ENCODE measurements at regions not wholly inside any gene's neighbourhood (a gene's known extent, or its start where the extent isn't known, plus 50 kb on each side); places are given as distances from the start of the nearest gene placed in this dataset.

DNA sequence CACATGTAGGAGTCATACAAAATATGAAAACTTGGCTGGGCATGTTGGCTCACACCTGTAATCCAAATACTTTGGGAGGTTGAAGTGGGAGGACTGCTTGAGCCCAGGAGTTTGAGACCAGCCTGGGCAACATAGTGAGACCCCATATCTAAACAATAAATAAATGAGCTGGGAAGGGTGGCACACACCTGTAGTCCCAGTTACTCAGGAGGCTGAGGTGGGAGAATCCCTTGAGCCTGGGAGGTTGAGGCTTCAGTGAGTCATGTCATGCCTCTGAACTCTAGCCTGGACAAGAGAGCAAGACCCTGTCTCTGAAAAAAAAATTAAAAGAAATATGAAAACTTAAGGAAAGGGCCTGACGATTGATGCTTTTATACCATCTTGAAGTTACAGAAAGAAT is 112.4 kb upstream of the RAI14 start:
- no peak overlapping the region for H3K4me3 ChIP-seq (ENCODE audit: low read depth, low read length)
- TF ChIP-seq, protein P1, sequence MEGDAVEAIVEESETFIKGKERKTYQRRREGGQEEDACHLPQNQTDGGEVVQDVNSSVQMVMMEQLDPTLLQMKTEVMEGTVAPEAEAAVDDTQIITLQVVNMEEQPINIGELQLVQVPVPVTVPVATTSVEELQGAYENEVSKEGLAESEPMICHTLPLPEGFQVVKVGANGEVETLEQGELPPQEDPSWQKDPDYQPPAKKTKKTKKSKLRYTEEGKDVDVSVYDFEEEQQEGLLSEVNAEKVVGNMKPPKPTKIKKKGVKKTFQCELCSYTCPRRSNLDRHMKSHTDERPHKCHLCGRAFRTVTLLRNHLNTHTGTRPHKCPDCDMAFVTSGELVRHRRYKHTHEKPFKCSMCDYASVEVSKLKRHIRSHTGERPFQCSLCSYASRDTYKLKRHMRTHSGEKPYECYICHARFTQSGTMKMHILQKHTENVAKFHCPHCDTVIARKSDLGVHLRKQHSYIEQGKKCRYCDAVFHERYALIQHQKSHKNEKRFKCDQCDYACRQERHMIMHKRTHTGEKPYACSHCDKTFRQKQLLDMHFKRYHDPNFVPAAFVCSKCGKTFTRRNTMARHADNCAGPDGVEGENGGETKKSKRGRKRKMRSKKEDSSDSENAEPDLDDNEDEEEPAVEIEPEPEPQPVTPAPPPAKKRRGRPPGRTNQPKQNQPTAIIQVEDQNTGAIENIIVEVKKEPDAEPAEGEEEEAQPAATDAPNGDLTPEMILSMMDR (conservative IDR thresholded peaks at IDR 0.05; ENCODE audit: low read depth, low read length) = no peak
- no peak for DNase-seq (ENCODE audit: low read depth)

DNA sequence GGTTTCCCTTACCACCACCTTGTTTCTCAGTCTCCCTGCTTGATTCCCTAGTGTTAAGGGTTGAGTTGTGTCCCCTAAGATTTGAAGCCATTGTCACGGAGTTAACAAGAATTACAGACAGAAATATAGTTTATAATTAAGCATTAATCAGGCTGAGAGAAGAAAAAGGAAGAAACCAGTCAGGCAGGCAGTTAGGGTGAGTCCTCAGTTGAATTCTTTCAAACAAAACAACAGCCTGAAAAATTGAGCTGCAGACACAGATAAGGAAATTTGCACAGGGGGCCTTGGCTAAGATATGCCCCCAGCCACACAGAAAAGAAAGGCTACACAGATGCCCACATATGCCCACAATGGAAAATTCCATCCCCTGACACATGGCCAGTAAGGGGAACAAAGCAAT is 111.7 kb upstream of the RAI14 start:
- DNase-seq (ENCODE audit: low read depth) = no peak
- TF ChIP-seq, protein P1 (conservative IDR thresholded peaks at IDR 0.05; ENCODE audit: low read depth, low read length) = no peak
- H3K4me3 ChIP-seq (ENCODE audit: low read depth, low read length) = no peak overlapping the region

DNA sequence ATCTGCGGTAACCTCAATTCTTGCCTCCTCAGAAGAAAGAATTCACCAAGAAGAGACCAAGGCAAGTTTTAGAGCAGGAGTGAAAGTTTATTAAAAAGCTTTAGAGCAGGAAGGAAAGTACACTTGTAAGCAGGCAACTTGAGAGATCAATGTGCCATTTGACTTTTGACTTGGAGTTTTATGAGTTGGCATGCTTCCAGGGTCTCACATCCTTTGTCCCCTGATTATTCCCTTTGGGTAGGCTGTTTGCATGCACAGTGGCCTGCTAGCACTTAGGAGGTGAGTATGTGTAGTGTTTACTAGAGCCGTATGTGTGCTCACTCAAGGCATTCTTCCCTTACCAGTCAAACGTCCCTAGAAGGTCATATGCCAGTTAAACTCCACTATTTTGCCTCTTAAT is 111.0 kb upstream of the RAI14 start:
- DNase-seq (ENCODE audit: low read depth) = no peak
- H3K4me3 ChIP-seq (ENCODE audit: low read depth, low read length) = no peak overlapping the region
- TF ChIP-seq, protein P1 (conservative IDR thresholded peaks at IDR 0.05; ENCODE audit: low read depth, low read length) = no peak

DNA sequence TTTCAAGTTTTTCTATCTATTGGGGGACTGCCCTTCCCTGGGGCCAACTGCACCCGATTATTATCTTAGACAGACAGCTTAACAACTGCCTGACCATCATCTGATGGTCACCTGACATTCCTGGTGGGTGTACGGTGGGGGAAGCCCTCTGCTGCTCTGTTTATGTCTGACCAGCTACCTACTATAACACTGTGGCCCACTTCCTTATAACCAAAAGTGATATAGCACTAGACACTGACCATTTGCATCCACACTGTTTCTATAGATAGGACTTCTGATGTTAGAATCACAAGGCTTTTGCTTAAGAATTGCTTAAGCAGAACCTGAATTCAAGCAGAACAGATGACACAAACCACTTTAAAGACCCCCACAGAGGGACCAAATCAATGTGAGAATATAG is 110.5 kb upstream of the RAI14 start:
- DNase-seq (ENCODE audit: low read depth) = no peak
- H3K4me3 ChIP-seq (ENCODE audit: low read depth, low read length) = no peak overlapping the region
- TF ChIP-seq, protein P1 (conservative IDR thresholded peaks at IDR 0.05; ENCODE audit: low read depth, low read length) = no peak

DNA sequence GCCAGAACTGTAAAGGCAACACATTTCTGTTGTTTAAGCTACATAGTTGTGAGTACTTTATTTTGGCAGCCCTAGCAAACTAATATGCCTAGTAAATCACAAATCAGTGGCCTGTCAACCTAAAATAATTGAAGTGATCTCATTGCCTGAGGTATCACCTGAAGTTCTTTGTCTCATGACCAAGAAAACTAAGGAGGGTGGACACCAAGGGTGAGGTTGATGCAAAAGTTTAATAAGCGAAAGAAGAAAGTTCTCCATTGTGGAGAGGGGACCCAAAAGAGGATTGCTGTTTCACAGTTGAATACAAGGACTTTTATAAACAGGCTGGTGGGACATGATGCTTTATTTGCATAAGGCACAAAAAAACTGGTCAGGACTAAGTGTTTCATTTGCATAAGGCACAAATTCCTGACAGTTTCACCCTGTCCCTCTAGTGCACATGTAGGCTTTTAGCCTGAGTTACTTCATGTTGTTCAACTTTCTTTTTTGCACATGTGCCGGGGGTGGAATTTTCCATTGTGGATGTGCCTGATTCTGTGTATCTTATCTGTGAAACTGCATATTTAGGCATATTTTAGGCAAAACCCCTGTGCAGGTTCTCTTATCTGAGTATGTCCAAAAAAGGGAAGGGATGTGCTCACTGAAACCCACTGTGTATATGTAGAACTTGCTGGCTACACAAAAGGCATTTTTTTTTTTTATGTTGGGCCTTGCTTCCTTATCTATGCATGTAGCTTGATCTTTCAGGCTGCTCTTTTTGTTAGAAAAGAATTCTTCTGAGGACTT is 108.6 kb upstream of the RAI14 start:
- H3K4me3 ChIP-seq (ENCODE audit: low read depth, low read length) = no peak overlapping the region
- TF ChIP-seq, protein P1 (conservative IDR thresholded peaks at IDR 0.05; ENCODE audit: low read depth, low read length) = no peak
- no peak for DNase-seq (ENCODE audit: low read depth)

DNA sequence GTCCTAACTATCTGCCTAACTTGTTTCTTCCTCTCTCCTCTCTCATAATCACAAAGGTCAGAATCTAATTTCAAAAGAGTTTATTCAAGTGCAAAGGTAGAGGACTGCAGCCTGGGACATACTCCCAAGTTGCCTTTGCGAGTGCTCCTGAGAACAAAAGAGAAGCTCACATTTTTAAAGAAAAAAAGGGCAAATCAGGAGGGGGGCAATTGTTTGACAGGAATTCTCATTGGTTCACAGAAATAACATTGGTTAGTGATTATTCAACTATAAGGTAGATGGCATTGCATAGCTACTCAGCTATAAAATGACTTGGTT is 108.1 kb upstream of the RAI14 start:
- TF ChIP-seq, protein P1 (conservative IDR thresholded peaks at IDR 0.05; ENCODE audit: low read depth, low read length) = no peak
- DNase-seq (ENCODE audit: low read depth) = no peak
- H3K4me3 ChIP-seq (ENCODE audit: low read depth, low read length) = no peak overlapping the region

DNA sequence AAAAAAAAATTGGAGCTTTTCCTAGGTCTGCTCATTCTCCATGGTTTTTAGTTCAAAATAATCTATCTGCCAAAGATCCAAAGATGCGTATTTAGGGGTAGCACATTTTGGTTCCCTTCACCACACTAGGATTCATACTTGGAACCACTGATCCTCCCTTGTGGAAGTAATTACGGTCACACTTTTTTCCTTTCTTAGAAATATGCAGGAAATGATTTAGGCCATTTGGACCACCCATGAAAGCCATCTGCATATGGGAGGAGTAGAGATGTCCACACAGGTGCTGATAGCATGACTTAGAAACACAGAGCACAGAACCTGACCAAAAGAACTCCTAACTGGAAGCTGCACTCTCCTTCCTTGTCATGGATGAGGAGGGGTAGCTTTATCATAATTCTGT is 105.9 kb upstream of the RAI14 start:
- no peak for DNase-seq (ENCODE audit: low read depth)
- TF ChIP-seq, protein P1 (conservative IDR thresholded peaks at IDR 0.05; ENCODE audit: low read depth, low read length) = no peak
- H3K4me3 ChIP-seq (ENCODE audit: low read depth, low read length) = no peak overlapping the region
